AG04449 (cell line): ENCODE measurements at regions not wholly inside any gene's neighbourhood (a gene's known extent, or its start where the extent isn't known, plus 50 kb on each side); places are given as distances from the start of the nearest gene placed in this dataset.

Source experiments
- CTCF ChIA-PET: fragments of 350-600 bp; formaldehyde crosslinking; extraction: SDS; loops from one replicate; lab custom pipeline; 2021; ENCODE audit warnings: antibody characterized with exemption; lab: Yijun Ruan, JAX
- POLR2A ChIA-PET: fragments of 400-600, 350-600 bp; formaldehyde crosslinking; extraction: SDS; loops from one replicate; lab custom pipeline; 2020; ENCODE audit warnings: antibody characterized with exemption, inconsistent platforms; lab: Yijun Ruan, JAX
- DNase-seq: peaks from one replicate; pipeline ENCODE4 v3.0.0-alpha.2; 2010; ENCODE audit warnings: low read depth, low spot score
- H3K4me3 ChIP-seq: 2 replicates; pipeline ENCODE4 v1.5.1; 2011; ENCODE audit warnings: low read depth, mild to moderate bottlenecking, control low read depth, low read length
- TF ChIP-seq, protein P1 (sequence below): IDR thresholded peaks from one replicate; pipeline ENCODE4 v1.5.1; 2011; ENCODE audit warnings: mild to moderate bottlenecking, moderate library complexity, low read length, control low read depth, inconsistent platforms; ENCODE audit not compliant: insufficient read depth; ENCODE audit errors: missing control alignments

DNA sequence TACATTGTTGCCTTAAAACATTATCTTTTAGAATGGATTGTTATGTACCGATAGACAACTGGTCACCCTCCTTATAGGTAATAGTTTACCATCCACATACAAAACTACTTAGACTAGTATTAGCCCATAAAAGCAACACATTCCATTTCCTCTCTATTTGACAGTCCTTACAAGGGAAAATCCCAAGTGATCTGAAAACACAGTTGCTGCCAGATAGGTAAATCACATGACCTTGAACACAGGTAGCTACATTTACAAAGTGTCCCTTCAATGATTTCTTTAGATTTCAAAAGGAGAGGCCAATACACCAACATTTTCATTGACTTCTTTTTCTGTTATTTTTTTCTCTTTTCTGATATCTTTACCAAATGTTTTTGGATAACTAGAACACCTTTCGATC lies 102.9 kb upstream of the SMYD2 start:
- ChIA-PET CTCF (interaction anchor here (1.4 kb wide), 1 partner anchor 154 kb away, joined by 3 read pairs; no protein-coding TSS in a partner anchor), POLR2A (no interaction called here)
- DNase-seq: no peak
- H3K4me3 ChIP-seq: no peak overlapping the region
- TF ChIP-seq, protein P1, sequence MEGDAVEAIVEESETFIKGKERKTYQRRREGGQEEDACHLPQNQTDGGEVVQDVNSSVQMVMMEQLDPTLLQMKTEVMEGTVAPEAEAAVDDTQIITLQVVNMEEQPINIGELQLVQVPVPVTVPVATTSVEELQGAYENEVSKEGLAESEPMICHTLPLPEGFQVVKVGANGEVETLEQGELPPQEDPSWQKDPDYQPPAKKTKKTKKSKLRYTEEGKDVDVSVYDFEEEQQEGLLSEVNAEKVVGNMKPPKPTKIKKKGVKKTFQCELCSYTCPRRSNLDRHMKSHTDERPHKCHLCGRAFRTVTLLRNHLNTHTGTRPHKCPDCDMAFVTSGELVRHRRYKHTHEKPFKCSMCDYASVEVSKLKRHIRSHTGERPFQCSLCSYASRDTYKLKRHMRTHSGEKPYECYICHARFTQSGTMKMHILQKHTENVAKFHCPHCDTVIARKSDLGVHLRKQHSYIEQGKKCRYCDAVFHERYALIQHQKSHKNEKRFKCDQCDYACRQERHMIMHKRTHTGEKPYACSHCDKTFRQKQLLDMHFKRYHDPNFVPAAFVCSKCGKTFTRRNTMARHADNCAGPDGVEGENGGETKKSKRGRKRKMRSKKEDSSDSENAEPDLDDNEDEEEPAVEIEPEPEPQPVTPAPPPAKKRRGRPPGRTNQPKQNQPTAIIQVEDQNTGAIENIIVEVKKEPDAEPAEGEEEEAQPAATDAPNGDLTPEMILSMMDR: no peak

DNA sequence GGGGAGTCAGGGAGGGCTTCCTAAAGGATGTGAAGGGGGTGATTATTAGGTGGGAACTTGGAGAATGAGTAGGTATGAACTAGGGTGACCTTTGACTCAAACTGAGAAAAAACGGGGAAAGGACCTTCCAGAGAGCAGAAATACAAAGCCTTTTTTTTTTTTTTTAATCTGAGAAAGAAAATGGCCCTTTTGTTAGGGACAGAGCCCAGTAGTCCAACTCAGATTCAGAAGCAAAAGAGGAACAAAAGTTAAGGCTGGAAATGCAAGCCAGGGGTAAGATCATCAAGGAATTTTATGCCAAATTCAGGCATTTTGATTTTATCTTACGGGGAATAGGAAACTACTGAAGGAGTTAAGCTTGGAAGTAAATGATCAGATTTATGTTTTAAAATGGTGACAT lies 96.0 kb upstream of the SMYD2 start:
- H3K4me3 ChIP-seq: no peak overlapping the region
- DNase-seq: no peak
- ChIA-PET CTCF (no interaction called here), POLR2A (no interaction called here)
- TF ChIP-seq, protein P1: no peak

DNA sequence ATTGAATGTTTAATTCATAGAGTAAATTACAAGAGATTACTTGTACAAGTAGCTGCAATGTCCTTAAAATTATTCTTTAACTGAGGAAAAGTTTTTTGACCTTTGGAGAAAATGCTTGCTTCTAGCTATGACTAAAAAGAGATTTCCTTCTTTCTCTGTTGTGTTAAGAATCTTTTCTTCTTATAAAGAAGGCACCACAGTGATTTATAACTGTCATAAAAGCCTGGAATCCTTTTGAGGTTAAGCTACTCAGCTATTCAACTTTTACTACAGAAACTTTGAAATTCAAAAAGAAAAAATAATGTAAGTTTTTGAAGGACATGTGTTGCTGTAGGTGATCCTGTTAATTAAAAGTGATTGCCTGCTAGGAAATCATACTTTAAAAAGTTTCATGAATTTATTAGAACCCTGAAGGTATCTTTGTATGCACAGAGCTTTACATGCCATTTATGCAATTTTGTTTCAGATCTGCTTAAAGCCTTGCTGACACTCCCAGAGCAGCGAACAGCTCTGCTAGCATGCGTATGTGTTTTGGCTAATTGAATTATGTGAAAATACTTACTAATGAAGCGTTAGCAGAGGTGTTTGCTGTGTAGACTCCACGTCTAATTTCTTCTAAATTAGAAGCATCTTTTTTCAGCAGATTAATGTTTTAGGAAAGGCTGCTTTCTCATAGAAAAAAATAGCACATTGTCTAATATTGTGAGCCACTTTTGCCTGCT lies 94.7 kb upstream of the SMYD2 start:
- TF ChIP-seq, protein P1: no peak
- no peak overlapping the region for H3K4me3 ChIP-seq
- ChIA-PET POLR2A (no interaction called here), CTCF (interaction anchor here (1.1 kb wide), 1 partner anchor 28 kb away, joined by 4 read pairs; no protein-coding TSS in a partner anchor)
- DNase-seq: no peak

DNA sequence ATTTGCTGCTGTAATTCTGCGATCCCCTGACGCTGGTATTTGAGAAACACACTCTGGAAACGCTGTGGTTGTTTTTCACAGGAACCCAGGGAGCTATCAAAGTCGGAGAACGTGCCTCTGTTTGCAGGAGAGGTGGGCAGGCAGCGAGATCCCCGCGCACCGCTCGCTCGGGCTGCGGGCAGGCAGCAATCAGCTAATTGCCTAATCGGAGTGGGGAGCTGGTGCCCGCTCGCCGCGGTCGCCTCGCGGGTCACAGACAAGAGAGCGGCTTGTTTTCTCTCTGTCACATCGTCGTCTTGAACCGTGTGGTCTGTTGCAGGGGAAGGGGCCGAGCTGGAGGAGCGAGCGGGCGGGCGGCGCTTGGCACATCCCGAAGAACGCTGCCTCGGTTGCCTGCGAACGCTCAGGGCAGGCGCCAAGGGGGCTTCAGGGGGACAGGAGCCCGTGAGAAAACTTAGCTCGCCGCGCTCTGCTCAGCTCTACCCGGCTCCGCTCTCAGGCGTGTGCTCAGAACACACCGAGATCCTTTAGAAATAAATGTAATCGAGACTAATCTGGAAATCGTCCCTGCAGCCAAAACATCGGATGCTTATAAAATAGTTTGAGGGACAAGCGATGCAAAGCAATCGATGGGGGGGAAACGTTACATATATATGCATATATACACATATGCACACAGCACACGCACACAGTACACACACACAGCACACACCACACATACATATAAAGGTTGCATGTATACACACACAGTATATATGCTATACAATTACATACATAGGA lies 93.6 kb upstream of the SMYD2 start:
- TF ChIP-seq, protein P1: no peak
- H3K4me3 ChIP-seq: peak overlapping the region; percentile 33
- CTCF ChIA-PET: no interaction called here
- POLR2A ChIA-PET: no interaction called here
- DNase-seq: no peak

DNA sequence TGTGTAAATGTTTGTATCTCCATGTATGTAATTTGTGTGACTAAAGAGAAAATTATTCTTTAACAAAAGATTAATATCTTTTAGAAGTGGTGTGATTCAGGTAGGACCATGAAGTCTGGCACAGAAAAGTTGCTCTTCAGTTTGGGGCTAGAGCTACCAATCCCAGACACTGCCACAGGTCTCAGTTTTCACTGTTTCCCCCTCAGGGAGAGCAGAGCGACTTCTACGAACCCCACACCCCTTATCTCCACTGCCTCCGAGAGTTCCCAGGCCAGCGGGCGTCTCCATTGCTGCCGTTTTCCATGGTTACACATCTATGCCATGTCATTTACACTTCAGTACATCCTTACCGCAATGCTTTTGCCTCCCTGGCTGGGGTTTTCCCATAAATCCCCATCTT lies 93.0 kb upstream of the SMYD2 start:
- ChIA-PET CTCF (no interaction called here), POLR2A (no interaction called here)
- no peak overlapping the region for H3K4me3 ChIP-seq
- no peak for DNase-seq
- TF ChIP-seq, protein P1: no peak

DNA sequence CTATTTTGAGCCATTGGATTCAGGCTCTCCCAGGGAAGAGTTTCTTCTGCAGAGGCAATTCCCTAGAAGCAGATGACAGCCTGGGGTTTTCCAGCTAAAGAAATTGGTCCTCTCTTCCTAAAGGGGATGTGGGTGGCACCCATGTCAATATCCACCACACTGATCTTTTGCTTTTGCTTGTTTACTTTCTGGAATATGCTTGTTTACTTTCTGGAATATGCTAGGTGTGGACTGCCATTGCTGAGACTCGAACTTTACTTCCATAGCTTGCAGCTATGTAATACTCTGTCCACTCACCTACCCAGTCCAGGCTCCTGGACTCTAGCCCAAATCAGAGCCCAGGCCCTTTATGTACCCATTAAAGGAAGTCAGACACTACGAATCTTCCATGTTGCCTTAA lies 92.1 kb upstream of the SMYD2 start:
- H3K4me3 ChIP-seq: no peak overlapping the region
- ChIA-PET CTCF (interaction anchor here (2.2 kb wide), 1 partner anchor 144 kb away, joined by 7 read pairs; no protein-coding TSS in a partner anchor), POLR2A (no interaction called here)
- TF ChIP-seq, protein P1: no peak
- no peak for DNase-seq
